OCI-LY3 (cell line): ENCODE measurements at regions not wholly inside any gene's neighbourhood (a gene's known extent, or its start where the extent isn't known, plus 50 kb on each side); places are given as distances from the start of the nearest gene placed in this dataset.

ENCODE experiments used
- CTCF ChIP-seq: fragments of 200-600, 300-600 bp; sonication (generic); IDR thresholded peaks from 2 replicates; pipeline ENCODE4 v1.5.1; 2014; ENCODE audit warnings: antibody characterized with exemption, low read length, low read depth
- EZH2phosphoT487 ChIP-seq: fragments of 200-600 bp; shearing (Covaris generic); IDR thresholded peaks from 2 replicates; pipeline ENCODE4 v1.6.1; 2018; ENCODE audit warnings: antibody characterized with exemption, mixed run types, low read depth

GRCh38 chr4:180840142-180840541 is 1403.1 kb upstream of the TENM3 start:
- TF ChIP-seq CTCF, result peak; percentile 15; the same call in 1 of the 2 replicates
- TF ChIP-seq EZH2phosphoT487, result no peak
